GDM1 (cell line): ENCODE measurements at regions not wholly inside any gene's neighbourhood (a gene's known extent, or its start where the extent isn't known, plus 50 kb on each side); places are given as distances from the start of the nearest gene placed in this dataset.
"Not testable (repeated sequence)": the region's sequence is repeated elsewhere in the genome, so short reads cannot be mapped to it uniquely, and the experiment has no call there.

Source experiments
- DNase-seq: peaks from one replicate; lab custom pipeline; 2025; lab: John Stamatoyannopoulos, UW

DNA sequence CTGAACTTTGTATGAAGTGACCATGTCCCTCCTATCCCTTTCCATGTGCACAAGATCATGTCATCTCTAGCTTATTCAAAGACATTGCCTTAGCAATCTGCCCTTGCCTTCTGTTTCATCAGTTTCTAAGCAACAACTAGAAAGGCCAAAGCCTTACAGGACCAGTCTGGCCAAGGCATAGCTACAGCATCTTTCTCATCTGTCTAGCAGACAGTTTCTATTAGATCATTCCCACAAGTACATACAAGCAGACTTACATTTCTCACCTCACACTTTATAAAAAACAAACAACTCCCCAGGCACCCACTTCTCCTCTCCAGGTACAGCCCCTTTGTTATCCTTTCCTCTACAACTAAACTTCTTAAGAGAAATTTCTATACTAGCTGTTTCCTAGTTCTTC is 188.7 kb upstream of the AADAT start:
- DNase-seq: no peak

DNA sequence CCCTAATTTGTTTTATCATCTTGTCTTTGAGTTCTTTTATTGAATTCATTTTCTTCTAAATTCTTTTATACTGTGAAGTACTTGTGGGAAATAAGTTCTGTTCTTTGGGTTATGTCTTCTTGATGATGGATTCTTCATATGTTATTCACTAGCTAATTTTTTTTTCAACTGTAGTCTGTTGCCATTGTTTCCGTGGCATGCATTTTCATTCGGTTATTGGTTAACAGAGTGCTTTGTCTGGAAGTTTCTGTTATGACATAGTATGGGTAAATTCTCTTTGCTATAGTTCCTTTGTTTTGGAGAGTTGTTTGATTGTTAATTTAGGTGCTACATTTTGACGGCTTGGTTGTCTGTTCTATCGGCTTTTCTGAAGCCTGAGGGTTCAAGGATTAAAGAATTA is 184.9 kb upstream of the AADAT start:
- no peak for DNase-seq

DNA sequence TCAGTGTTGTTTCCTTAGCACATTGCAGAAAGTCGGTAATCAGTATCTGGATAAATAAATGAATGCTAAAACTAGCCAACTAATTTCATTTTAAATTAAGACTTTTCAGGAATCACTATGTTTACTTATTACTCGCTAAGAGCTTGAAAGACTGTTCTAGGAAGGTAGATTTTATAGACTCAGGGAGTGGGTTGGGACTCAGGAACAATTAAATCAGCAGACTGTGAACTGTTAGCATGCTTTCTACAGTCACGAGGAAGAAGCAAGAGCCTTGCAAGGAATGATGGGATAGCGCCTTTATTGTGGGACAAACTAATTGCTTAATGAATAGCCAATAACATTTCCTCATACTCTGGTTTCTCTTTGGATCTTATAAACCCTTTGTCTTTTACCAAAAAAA is 183.2 kb upstream of the AADAT start:
- DNase-seq: no peak

DNA sequence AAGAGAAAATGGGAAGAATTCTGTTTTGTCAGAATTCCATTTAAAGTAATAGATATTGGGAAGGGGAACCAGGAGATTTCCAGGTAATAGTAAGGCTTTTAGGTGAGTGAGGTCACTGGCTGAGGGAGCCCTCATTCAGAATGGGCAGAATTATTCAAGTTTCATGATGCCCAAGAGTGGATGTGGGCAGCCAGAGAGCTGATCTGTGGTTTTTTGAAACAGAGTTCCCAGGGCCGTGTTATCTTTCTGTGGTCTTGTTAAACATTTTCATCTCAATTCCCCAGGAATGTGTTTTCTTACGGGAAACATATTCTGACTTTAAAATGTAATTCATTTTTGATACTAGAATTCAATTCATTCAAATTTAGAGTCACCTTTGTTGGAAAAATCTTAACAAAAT is 182.0 kb upstream of the AADAT start:
- no peak for DNase-seq

DNA sequence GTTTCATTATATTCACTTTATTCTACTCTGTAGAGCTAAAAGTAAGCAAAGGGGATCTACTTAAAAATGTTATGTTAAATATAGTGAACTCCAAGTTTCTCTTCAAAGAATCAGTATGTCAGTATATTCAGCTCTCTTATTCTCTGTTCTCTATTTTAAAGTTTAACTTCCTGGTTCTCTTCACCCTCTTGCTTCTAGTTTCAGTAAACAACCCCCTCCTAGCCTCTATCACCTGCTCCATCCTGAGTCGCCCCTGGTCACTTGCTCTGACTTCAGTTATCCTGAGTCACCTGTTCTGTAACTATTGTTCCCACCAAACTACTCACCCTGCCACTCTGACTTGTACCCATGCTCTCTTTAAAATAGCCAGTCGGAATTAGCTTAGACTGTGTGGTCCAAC is 180.9 kb upstream of the AADAT start:
- no peak for DNase-seq

DNA sequence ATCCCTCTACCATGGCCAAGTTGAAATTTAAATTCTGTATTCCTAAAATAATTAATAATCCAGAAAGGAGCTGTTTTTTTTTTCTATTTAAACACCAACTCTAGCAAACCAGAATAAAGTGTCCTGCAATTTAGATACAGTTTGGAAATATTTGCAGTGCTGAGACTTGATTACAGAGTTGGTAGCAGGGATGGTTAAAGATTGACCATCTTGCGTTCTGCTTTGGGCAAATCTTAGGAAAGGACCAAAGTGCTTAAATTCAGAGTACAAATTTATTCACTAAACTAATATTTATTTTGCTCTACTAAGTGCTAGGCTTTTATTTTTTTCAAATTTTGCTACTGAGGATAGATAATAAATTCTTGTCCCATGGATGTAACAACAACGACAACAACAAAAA is 180.2 kb upstream of the AADAT start:
- DNase-seq: no peak

DNA sequence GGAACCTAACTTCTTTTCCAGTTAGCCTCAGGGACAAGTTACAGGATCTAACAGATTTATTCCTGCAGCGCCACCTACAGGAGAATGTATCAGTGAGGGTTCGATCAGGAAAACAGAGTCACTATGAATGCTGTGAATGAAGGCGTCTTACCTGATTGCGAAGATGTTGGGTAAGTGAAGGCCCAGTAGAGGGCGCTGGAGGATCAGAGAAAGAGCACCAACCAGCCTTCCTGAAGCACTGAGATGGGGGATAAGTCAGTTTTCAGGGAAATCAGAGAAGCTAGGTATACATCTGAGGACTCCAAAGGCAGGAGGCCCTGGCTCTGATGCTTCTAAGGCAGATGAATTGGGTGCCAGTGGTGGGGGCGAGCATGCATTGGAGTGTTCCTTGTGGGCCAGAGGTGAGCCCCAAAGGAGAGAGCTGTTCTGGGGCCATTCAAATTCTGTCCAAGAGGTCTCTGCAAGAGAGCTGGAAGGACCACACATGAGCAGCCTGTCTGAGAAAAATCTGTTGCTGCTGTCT is 169.9 kb upstream of the AADAT start:
- DNase-seq: peak; percentile 83

DNA sequence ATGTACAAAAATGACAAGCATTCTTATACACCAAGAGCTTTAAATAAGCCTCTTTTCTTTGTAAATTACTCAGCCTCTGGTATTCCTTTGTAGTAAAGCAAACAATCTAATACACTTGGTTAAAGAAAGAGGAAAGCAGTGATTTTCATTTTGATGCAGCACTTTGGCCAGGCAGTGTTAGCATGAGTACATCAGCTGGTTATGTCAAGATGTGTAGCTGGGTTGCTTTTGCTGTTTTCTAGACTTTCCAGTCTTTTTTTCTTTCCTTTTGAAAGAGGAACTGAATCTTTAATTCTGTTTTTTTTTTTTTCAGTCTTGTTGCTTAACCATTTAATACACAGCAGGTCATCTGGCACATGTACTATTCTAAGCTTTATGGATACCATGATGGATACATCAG is 167.1 kb upstream of the AADAT start:
- no peak for DNase-seq

DNA sequence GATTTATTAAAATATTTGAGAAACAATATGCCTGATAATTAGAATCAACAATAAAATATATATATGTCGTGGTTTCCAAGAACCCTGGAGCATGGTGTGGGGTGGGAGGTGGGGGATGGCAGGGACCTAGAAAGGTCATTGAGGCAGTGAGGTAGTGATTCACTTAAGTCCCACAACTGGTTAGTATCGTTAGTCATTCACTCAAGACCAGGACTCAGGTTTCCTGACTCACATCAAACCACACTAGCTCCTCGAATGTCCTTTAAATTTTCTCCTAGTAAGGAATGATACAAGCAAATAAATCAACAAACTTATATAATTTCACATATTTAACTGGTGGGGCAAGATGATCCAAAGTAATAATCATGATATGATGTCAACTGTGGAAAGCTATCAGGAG is 158.8 kb upstream of the AADAT start:
- no peak for DNase-seq

DNA sequence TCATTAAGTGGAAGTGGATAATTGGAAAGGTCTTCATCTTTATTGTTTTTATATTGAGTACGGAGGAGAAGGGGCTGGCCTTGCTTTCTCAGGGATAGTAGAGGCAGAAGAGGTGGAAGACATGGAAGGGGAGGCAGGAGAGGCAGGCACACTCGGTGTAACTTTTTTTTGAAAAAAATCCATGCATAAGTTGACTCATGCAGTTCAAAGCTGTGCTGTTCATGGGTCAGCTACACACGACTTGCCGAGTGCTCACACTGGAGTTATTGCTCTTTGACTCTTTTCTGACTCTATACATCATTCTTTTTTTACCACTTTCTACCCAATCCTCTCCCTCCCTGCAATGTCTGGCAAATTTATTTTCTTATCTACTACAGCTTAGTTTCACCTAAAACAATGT is 158.3 kb upstream of the AADAT start:
- DNase-seq: no peak

DNA sequence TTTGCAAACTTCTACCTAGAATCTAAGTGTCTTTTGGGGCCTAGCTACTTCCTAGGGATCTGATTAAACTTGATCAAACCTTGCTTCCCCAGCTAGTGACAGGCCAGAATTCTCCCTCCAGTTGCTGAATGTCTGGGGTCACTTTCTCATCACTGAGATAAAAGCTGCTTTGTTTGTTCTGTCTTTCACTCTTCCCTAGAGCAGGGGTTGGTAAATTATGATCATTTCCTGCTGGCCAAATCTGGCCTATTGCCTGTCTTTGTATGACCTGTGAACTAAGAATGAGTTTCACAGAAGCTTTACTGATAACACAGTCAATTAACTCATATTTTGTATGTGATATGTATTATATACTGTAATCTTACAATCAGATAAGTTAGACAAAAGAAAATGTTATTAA is 157.8 kb upstream of the AADAT start:
- no peak for DNase-seq

DNA sequence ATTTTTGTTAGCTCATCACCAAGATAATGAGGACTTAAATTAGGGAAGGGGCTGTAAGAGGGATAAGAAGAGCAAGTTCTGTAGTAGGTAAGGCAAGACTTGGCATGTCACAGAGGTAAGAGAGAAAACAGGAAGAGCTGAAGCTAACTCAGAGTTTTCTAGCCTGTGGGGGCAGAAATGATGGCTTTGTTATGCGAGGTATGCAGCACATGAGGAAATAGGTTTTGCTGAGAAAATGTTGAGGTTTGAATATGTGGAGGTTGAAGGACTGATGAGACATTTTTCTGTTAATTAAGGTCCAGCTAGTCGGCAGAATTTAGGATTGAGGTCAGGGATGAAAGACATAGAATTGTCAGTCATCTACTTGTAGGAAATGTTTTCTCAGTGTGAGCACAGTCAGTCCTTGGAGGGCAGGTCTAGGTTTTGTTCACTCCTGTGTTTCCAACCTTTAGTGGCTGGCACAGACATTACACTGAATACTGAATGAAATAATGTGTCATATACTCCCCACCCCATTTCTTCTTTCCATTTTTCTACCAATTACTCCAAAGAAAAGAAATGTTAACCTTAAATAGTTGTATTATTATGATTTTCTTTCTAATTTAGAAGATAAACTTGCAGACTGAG is 154.0 kb upstream of the AADAT start:
- DNase-seq: no peak

DNA sequence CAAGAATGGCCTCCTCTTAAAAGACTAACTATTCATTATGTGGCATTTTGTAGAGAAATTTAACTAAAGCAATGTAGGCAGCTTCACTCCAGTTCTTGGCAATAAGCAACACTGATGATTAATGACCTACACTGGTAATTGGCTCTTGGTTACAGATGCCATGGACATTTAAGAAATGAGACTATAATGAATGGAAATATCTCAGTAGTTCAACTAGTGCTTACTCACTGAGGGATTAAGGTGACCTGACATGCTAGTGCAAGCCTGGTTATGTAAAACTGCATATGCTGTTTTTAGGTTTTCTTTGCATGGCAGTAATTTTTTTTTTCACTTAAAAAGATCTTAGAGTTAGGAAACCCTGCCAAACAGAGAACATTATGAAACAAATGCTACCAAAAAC is 152.7 kb upstream of the AADAT start:
- DNase-seq: no peak

DNA sequence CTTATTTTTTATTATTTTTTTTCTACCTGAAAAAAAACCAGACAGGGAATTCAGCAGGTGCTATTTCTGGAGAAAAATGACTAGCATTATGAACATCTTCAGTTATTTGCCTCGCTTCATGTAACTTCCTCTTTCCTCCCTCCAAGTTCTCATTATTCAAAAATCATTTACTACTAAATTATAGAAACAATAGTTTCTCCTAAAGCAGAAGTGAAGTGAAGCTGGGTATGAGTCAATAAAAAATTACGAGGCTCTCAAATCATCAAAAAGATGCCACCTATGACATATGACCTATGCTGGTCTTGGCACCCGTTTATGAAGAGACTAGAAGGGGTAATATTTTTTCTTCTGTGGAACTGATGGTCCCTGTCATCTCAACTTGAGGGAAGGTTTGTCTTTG is 145.0 kb upstream of the AADAT start:
- DNase-seq: no peak

DNA sequence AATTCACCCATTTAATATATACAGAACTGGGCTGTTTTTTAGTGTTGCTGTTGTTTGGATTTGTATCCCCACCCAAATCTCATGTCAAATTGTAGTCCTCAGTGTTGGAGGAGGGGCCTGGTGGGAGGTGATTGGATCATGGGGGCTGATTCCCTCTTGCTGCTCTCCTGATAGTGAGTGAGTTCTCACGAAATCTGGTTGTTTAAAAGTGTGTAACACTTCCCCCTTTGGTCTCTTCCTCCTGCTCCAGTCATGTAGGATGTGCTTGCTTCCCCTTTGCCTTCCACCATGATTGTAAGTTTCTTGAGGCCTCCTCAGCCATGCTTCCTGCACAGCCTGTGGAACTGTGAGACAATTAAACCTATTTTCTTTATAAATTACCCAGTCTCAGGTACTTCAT is 141.6 kb upstream of the AADAT start:
- DNase-seq: peak; percentile 2

DNA sequence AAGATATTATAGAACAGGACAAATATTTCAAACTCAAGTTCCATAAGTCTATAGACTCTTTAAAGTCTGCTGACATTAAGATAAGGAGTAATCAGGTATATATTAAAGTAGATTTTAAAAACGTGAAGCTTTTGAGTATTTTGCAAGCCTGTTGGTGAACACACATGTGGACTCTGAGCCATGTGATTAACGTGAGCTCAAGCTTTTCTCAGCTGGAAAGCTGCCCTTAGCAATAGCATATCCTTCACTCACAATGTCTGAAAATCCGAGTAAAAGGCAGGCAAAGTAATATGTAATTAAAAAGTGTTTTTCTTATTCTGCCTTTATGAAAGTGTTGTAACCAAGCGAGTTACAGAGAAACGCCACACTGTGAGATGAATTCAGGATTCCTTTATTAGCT is 140.5 kb upstream of the AADAT start:
- DNase-seq: no peak

DNA sequence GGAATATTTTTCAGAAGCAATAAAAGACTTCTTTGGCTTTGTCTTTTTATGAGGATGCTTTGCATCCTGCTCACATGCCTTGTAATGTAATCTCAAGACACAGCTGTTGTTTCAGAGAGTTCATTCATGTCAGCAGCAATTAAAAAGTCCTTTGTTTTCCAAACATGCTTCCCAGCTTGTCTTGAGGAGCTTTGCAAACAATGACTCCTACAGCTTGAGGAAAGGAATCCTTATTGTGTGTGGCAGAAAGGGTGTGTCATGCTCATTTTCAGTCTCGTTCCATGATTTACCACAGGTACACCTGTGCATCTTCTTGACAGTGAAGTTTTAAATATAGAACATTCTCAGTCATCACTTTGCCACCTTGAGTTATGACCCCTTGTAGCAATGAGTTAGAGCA is 139.2 kb upstream of the AADAT start:
- no peak for DNase-seq

DNA sequence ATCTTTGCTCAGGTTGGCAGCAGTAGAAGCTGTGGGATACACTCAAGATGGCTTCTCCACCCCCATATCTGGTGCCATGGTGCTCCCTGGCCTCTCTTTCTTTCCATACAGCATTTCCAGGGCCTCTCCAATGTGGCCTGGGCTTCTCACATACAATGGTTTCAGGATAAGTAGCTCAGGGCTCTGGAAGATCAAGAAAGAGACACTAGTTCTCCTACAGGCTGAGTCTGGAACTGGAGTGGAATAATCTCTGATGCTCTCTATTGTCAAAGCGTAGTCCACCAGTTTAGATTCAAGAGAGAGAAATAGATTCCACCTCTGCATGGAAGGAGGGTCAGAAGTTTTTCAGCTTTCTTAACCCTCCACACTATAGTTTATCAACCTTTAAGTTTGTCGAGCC is 138.2 kb upstream of the AADAT start:
- DNase-seq: no peak

DNA sequence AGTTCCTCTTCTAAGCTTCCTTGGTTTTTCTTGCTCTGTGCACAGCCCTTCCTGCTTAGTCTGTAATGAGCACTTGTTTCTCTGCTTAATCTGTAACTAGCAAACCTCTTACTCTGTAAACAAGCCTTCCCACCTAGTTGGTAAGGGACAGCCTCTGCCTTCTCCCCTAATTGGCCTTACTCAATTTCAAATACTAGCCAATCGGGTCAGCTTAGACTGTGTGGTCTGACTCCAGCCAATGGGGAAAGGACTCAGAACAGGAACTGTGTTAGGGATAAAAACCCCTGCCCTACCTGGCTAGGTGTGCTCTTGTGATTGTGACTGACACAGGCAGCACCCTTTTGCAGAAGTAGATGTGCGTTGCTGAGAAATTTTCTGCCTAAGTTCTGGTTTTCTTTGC is 136.5 kb upstream of the AADAT start:
- peak; percentile 24 for DNase-seq

DNA sequence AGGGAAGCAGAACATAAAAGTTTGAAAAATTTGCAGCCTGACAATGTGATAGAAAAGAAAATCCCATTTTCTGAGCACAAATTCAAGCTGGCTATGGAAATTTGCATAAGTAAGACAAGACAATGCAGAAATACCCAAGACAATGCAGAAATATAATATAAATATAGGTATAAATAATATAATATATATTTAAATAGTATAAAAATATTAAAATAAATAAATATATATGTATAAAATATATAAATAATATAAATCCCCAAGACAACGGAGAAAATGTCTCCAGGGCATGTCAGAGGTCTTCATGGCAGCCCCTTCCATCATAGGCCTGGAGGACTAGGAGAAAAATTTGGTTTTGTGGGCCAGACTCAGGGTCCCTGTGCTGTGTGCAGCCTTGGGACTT is 125.0 kb upstream of the AADAT start:
- DNase-seq: no peak

DNA sequence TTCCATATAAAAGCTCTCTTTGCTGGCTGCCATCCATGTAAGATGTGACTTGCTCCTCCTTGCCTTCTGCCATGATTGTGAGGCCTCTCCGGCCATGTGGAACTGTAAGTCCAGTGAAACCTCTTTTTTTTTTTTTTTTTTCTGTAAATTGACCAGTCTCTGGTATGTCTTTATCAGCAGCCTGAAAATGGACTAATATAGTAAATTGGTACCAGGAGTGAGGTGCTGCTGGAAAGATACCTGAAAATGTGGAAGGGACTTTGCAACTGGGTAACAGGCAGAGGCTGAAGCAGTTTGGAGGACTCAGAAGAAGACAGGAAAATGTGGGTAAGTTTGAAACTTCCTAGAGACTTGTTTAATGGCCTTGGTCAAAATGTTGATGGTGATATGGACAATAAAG is 124.3 kb upstream of the AADAT start:
- no peak for DNase-seq

DNA sequence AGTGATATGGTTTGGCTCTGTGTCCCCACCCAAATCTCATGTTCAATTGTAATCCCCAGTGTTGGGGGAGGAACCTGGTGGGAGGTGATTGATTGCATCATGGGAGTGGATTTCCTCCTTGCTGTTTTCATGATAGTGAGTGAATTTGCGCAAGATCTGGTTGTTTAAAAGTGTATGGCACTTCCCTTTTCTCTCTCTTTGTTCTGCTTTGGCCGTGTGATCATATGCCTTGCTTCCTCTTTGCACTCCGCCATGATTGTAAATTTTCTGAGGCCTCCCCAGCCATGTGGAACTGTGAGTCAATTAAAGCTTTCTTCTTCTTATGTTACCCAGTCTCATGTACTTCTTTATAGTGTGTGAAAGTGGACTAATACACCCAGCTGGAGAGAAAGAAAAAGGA is 113.0 kb upstream of the AADAT start:
- peak; percentile 47 for DNase-seq

DNA sequence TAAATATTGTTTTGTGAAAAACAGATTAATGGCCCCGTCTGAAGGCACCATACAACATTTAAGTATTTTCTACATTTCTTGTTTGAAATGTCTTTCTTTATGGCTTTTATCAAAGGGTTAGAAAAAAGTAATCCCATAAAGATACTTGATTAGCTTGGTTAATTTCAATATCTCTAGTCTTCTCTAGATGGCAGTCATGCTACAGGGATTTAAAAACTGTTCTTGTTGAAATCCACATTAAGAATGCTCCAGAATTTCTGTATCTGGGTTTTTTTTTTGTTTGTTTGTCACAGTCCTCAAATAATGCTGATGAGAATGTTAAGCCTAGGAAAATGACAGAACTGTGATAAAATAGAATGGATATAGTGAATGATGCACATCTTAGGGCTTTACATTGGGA is 109.0 kb upstream of the AADAT start:
- DNase-seq: no peak

DNA sequence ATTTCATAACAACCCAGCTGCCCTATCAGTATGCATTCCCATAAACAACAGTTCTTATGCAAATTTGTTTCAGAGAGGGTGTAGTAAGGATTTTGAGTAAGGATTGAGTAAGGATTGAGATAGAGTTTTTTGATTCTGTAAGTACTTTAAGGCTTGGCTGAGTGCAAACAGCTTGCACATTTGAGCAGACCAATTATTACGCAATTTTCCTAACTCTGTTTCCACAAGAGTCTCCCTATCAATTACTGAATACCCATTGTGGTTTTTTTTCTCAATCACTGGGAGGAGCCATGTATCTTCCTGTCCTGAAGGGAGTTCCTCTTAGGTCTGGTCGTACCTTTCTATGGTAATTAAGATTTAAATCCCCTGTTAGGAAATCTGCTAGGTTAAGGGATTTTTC is 105.0 kb upstream of the AADAT start:
- not testable (repeated sequence) for DNase-seq

DNA sequence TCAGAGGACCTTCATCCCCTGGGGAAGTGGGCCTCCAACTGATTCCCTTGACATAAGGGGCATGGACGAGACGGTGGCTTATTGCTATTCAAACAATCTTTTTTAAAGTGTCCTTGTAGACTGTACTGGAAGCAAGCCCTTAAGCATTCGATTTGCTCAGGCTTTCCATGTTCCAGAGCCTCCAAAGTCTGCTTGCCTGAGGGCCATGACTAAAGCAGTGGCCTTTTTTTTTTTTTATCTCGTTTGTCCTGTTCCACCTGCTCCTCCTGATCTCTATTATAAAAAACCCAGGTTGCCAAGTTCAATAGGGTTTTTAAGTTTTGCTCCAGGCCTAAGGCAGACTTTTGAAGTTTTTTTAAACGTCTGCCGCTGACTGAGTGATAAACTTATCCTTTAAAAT is 103.7 kb upstream of the AADAT start:
- no peak for DNase-seq
